SK-N-MC (cell line): ENCODE measurements at regions not wholly inside any gene's neighbourhood (a gene's known extent, or its start where the extent isn't known, plus 50 kb on each side); places are given as distances from the start of the nearest gene placed in this dataset.
A peak's percentile ranks its signal among the peaks of the same experiment; 100 is the strongest.

Experiments used
- DNase-seq: peaks from one replicate; pipeline ENCODE4 v3.0.0-alpha.2; 2011; ENCODE audit warnings: low read depth, low spot score
- H3K27ac ChIP-seq: fragments of 200-600 bp; sonication (generic); 2 replicates; pipeline ENCODE4 v1.5.1; 2016; ENCODE audit warnings: mixed run types
- H3K36me3 ChIP-seq: fragments of 200-600 bp; sonication (generic); 2 replicates; pipeline ENCODE4 v1.6.1; 2017; ENCODE audit warnings: antibody characterized with exemption, low read length, mixed read lengths; ENCODE audit not compliant: insufficient read depth
- H3K4me3 ChIP-seq: fragments of 200-600 bp; sonication (generic); 2 replicates; pipeline ENCODE4 v1.5.1; 2016
- H3K9ac ChIP-seq: fragments of 200-600 bp; sonication (generic); 2 replicates; pipeline ENCODE4 v1.8.0; 2017; ENCODE audit warnings: mixed run types, mixed read lengths; ENCODE audit not compliant: insufficient read length
- H3K9me3 ChIP-seq: fragments of 200-600 bp; sonication (generic); 2 replicates; pipeline ENCODE4 v1.6.1; 2017; ENCODE audit warnings: low read depth, mild to moderate bottlenecking, antibody characterized with exemption, low read length, moderate library complexity, mixed read lengths
- EZH2 ChIP-seq: fragments of 200-600 bp; sonication (generic); IDR thresholded peaks from one replicate; pipeline ENCODE4 v1.6.1; 2017; ENCODE audit warnings: antibody characterized with exemption
- FOXP2 ChIP-seq: optimal IDR thresholded peaks from 2 replicates; pipeline ENCODE3; 2011; ENCODE audit warnings: mild to moderate bottlenecking, moderate library complexity; ENCODE audit not compliant: insufficient read depth; ENCODE audit errors: extremely low read length, control extremely low read depth
- POLR2AphosphoS5 ChIP-seq: IDR thresholded peaks from 2 replicates; pipeline ENCODE4 v1.6.1; 2012; ENCODE audit warnings: mild to moderate bottlenecking, low read depth, low read length, borderline replicate concordance

GRCh38 chr2:41957431-41957830 is 90.4 kb upstream of the PKDCC start:
- Histone ChIP-seq H3K27ac (no peak overlapping the region), H3K4me3 (no peak overlapping the region), H3K9ac (peak overlapping the region; percentile 6), H3K36me3 (no peaks in the 10 kb centered on the region), H3K9me3 (no peaks in the 10 kb centered on the region)
- TF ChIP-seq POLR2AphosphoS5: no peak
- no peak for TF ChIP-seq FOXP2
- no peak for TF ChIP-seq EZH2
- DNase-seq: no peak

GRCh38 chr2:41958251-41958650 is 89.6 kb upstream of the PKDCC start:
- no peak for DNase-seq
- Histone ChIP-seq H3K4me3 (no peak overlapping the region), H3K27ac (0 out of 2 replicates have a peak overlapping the region, but pooled peaks have one; percentile 19), H3K36me3 (no peaks in the 10 kb centered on the region), H3K9ac (no peak overlapping the region), H3K9me3 (no peaks in the 10 kb centered on the region)
- TF ChIP-seq FOXP2 (no peak), POLR2AphosphoS5 (no peak), EZH2 (no peak)

DNA sequence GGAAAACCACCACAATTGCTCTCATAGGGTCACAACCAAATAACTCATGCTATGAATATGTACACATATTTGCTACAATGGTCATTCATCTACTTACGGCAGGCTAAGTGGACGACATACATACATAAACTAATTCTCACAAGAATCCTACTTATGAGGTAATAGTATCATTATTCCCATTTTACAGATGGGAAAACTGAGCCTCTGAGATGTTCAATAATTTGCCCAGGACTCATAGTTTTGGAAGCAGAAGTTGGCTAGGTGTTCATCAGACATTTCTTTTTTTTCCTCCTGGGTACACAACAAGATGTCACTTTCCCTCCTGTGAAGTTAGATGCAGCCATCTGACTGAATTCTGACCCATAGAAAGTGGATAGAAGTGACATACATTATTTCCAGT is 89.0 kb upstream of the PKDCC start:
- H3K27ac ChIP-seq: no peak overlapping the region
- no peaks in the 10 kb centered on the region for H3K36me3 ChIP-seq
- DNase-seq: no peak
- TF ChIP-seq FOXP2: no peak
- TF ChIP-seq EZH2: no peak
- no peak for TF ChIP-seq POLR2AphosphoS5
- H3K9me3 ChIP-seq: no peaks in the 10 kb centered on the region
- no peak overlapping the region for H3K4me3 ChIP-seq
- no peak overlapping the region for H3K9ac ChIP-seq

GRCh38 chr2:41959760-41960159 is 88.1 kb upstream of the PKDCC start:
- no peaks in the 10 kb centered on the region for H3K36me3 ChIP-seq

DNA sequence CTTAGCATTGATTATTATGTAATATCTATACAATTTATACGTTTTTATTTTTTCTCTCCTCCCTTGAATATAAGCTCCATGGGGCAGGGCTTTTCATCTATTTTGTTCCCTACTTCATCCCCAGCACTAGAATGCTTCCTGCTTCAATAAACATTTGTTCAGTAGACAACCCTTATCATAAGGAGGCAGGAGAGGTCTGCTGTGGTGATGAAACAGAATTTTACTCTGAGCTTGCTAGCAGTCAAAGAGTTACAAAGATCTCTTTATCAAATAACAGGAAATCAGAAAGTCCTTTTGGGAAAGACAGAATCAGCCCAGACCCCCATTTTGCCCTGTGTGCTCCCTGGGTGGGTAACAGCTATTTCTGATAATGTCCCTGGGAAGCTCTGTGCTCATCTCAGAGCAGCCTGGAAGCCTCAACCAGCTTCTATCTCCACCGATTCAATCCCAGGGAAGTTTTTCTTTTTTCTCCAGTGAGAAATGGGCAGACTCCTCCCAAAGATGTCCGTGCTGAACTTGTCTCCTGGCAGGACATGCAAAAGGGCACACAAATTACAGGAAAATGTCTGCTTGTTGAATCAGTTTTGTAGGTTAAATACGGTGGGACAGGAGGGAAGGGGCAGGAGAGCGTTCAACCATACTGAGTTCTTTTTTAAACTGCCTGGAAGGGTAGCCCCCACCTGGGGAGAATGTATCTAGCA is 84.7 kb upstream of the PKDCC start:
- Histone ChIP-seq H3K4me3 (peak overlapping the region; percentile 55; the same call in 1 of the 2 replicates), H3K27ac (peak overlapping the region; percentile 82), H3K36me3 (no peaks in the 10 kb centered on the region), H3K9ac (peak overlapping the region; percentile 56), H3K9me3 (no peaks in the 10 kb centered on the region)
- TF ChIP-seq FOXP2 (no peak), EZH2 (no peak)
- no peak for DNase-seq

More at GRCh38 chr2:41959760-41960159, 88.1 kb upstream of the PKDCC start:
- H3K9me3 ChIP-seq: no peaks in the 10 kb centered on the region
- H3K27ac ChIP-seq: no peak overlapping the region
- no peak overlapping the region for H3K9ac ChIP-seq
- DNase-seq: no peak
- no peak overlapping the region for H3K4me3 ChIP-seq
- TF ChIP-seq POLR2AphosphoS5 (no peak), EZH2 (no peak), FOXP2 (no peak)

DNA sequence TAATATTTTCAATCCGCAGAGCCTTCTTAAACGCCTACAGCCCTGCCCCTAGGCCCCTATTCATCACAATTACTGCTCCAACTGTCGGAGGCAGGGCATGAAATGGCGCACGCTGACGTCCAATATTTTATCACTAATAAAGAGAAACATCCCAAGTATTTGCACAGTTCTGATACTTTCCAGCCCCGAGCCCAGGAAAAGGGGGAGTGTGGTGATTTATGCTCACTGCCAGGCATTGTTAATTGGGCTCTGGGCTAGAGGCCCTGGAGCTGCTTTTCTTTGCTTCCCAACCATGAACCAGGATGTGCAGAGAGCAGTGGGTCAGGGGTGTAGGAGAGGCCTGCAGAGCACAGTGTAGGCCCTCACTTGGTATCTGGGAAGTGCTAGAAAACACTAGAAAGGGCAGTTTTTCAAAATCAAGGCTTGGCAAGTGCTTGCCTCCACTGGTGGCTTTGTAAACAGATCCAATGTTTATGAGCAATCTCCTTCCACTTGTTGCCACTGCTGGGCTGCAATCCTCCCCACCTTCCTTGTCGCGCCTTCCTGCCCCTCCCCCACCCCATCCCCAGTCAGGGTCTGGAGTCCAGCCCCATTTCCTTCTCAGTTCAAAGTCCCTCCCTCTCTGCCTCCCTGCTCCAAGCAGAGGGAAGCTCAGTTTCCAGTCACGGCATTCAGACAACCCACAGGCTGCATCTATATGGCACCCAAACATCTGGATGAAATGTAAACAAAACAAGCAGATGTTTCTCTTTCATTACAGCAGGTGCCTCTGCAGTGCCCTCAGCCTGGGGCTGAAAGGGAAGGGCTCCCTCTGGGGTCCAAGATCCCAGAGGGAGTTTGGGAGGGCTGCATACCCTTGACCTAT is 83.9 kb upstream of the PKDCC start:
- Histone ChIP-seq H3K27ac (peak overlapping the region; percentile 82), H3K36me3 (no peaks in the 10 kb centered on the region), H3K9me3 (no peaks in the 10 kb centered on the region), H3K4me3 (peak overlapping the region; percentile 55), H3K9ac (no peak overlapping the region)
- no peak for DNase-seq
- TF ChIP-seq FOXP2 (peak; percentile 33), POLR2AphosphoS5 (no peak)

DNA sequence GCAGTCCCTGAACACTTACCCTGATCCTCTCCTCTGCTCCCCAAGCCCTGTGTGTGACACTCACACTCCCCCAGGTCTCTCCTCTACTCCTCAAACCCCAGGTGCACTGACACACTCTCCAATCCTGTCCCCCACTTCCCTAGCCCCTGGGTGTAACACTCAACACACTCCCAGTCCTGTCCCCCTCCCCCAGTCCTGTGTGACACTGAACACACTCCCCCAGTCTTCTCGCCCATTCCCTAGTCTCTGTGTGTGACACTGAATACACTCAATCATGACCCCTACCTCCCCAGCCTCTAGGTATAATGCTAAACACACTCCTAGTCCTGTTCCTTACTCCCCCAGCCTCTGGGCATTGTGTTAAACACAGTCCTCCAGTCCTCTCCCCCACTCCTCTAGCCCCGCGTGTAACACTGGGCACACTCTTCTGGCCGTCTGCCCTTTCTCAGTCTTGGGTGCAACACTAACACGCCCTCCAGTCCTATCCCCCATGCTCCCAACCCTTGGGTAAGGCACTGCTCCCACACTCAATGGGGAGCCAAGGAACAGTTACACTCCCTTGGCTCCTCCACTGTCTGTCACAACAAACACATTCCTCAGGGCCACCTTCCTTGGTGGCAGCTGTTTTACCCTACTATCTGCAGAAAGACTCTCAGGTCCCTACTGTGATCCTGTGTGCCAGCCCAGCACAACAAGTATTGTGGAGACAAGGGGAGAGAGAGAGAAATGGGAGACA is 82.5 kb upstream of the PKDCC start:
- peak overlapping the region; percentile 87 for H3K27ac ChIP-seq
- H3K9me3 ChIP-seq: no peaks in the 10 kb centered on the region
- H3K4me3 ChIP-seq: no peak overlapping the region
- DNase-seq: no peak
- H3K9ac ChIP-seq: no peak overlapping the region
- no peaks in the 10 kb centered on the region for H3K36me3 ChIP-seq
- TF ChIP-seq POLR2AphosphoS5 (no peak), FOXP2 (no peak), EZH2 (no peak)

- TF ChIP-seq FOXP2: no peak
- TF ChIP-seq POLR2AphosphoS5: no peak
- no peak for TF ChIP-seq EZH2
- H3K27ac ChIP-seq: peak overlapping the region; percentile 87
- H3K36me3 ChIP-seq: no peaks in the 10 kb centered on the region
- H3K9ac ChIP-seq: peak overlapping the region; percentile 50
- peak overlapping the region; percentile 21 for H3K4me3 ChIP-seq
- no peak for DNase-seq
- no peaks in the 10 kb centered on the region for H3K9me3 ChIP-seq
Measured at GRCh38 chr2:41965909-41966295, 81.9 kb upstream of the PKDCC start.
